Fibroblast of pulmonary artery (primary cell): ENCODE measurements at regions not wholly inside any gene's neighbourhood (a gene's known extent, or its start where the extent isn't known, plus 50 kb on each side); places are given as distances from the start of the nearest gene placed in this dataset.

ENCODE experiments used
- DNase-seq: peaks from one replicate; pipeline ENCODE4 v3.0.0-alpha.2; 2010; ENCODE audit warnings: low read depth
- H3K4me3 ChIP-seq: replicated peaks from 2 replicates; pipeline ENCODE4 v1.5.1; 2011; ENCODE audit warnings: low read depth, mild to moderate bottlenecking, control low read depth, low read length, moderate library complexity
- CTCF ChIP-seq: IDR thresholded peaks from 2 replicates; pipeline ENCODE4 v1.5.1; 2011; ENCODE audit warnings: mild to moderate bottlenecking, control low read depth, low read length, inconsistent platforms; ENCODE audit errors: missing control alignments

DNA sequence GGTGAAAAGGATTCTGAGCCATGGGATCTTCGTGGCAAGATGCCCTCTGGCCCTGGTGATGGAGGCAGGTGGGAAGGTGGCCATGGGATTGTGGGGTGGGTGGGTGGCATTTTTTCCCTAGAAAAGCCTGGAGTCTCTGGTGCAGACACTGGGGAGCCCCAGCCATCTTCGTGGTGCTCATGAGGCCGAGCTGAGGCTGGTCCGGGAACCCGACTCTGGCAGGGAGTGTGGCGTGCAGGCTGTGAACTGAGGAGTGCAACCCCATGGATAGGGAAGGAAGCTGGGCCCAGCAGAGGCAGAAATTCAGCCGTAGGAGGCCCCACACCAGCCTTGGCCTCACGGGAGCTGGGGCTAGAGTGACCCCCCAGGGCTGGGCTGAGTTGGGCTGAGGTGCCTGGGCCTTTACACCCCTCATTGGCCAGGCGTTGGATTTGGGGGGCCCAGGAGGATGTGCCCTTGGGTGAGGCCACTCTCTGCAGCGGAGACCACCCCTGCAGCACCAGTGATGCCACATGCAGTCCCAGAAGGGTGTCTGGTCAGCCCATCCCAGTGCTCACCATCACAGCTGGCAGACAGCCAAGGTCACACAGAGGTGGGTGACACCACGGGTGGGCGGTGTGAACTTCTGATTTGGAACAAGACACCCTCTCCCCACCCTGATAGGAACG lies 115.6 kb upstream of the HDAC4 start:
- H3K4me3 ChIP-seq, result no peak overlapping the region
- DNase-seq, result no peak
- TF ChIP-seq CTCF, result no peak

- no peak for TF ChIP-seq CTCF
- DNase-seq, result no peak
- no peak overlapping the region for H3K4me3 ChIP-seq
These were observed 114.1 kb upstream of the HDAC4 start for GRCh38 chr2:239514754-239515530.

- DNase-seq, result no peak
- no peak for TF ChIP-seq CTCF
- H3K4me3 ChIP-seq, result no peak overlapping the region
These were observed 111.2 kb upstream of the HDAC4 start for GRCh38 chr2:239512054-239512453.

- no peak for DNase-seq
- TF ChIP-seq CTCF, result no peak
- H3K4me3 ChIP-seq, result no peak overlapping the region
These were observed 108.7 kb upstream of the HDAC4 start for GRCh38 chr2:239509373-239510143.

DNA sequence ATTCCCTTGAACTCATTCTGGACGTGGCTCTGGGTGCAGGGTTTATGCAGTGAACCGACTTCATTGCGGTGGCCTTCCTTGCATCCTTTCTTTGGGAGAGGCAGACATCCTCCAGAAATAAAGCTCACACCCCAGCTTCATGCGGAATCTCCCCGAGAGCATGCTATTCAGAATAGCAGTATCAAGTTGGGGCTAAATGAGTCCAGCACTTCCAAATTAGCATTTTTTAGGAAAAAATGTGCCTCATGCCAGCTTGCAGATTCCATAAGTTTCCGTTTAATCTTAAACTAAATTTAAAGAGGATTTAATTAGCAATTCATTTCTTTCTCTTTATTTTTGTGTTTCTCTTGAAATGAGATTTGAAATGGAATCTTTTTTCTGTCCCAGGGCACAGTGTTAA lies 107.4 kb upstream of the HDAC4 start:
- no peak for DNase-seq
- TF ChIP-seq CTCF, result no peak
- no peak overlapping the region for H3K4me3 ChIP-seq

- TF ChIP-seq CTCF, result no peak
- DNase-seq, result no peak
- H3K4me3 ChIP-seq, result no peak overlapping the region
These were observed 106.9 kb upstream of the HDAC4 start for GRCh38 chr2:239507576-239508258.
